Loucy (cell line): ENCODE measurements at regions not wholly inside any gene's neighbourhood (a gene's known extent, or its start where the extent isn't known, plus 50 kb on each side); places are given as distances from the start of the nearest gene placed in this dataset.

ENCODE experiments used
- H2AFZ ChIP-seq: fragments of 200-600 bp; sonication (generic); 2 replicates; pipeline ENCODE4 v1.6.0; 2016; ENCODE audit warnings: antibody characterized with exemption, mild to moderate bottlenecking, low read length, moderate library complexity
- H3F3A ChIP-seq: fragments of 200-600 bp; 2 replicates; pipeline ENCODE4 v1.6.0; 2016; ENCODE audit warnings: antibody characterized with exemption, low read depth, mild to moderate bottlenecking
- H3K27me3 ChIP-seq: fragments of 200-600 bp; sonication (generic); 2 replicates; pipeline ENCODE4 v1.6.1; 2014; ENCODE audit warnings: low read length, mild to moderate bottlenecking; ENCODE audit not compliant: insufficient read depth, poor library complexity, severe bottlenecking
- H3K36me3 ChIP-seq: fragments of 200-600 bp; sonication (generic); 2 replicates; pipeline ENCODE4 v1.6.1; 2016; ENCODE audit warnings: low read length; ENCODE audit not compliant: insufficient read depth
- H3K4me1 ChIP-seq: fragments of 200-600 bp; sonication (generic); 2 replicates; pipeline ENCODE4 v1.5.1; 2014; ENCODE audit warnings: low read length, mild to moderate bottlenecking; ENCODE audit not compliant: insufficient read depth, poor library complexity, severe bottlenecking
- H3K4me2 ChIP-seq: fragments of 200-600 bp; sonication (generic); 2 replicates; pipeline ENCODE4 v1.6.0; 2014; ENCODE audit warnings: antibody characterized with exemption, low read length, low read depth, mild to moderate bottlenecking; ENCODE audit not compliant: poor library complexity, severe bottlenecking
- H3K4me3 ChIP-seq: fragments of 200-600 bp; sonication (generic); 2 replicates; pipeline ENCODE4 v1.5.1; 2014; ENCODE audit warnings: low read length, mild to moderate bottlenecking, mixed read lengths; ENCODE audit not compliant: poor library complexity, severe bottlenecking
- H3K79me2 ChIP-seq: fragments of 200-600 bp; sonication (generic); 2 replicates; pipeline ENCODE4 v1.6.1; 2014; ENCODE audit warnings: low read length; ENCODE audit not compliant: insufficient read depth
- H3K9ac ChIP-seq: fragments of 200-600 bp; sonication (generic); 2 replicates; pipeline ENCODE4 v1.6.0; 2014; ENCODE audit warnings: mild to moderate bottlenecking, low read depth, low read length, moderate library complexity; ENCODE audit not compliant: poor library complexity, severe bottlenecking
- H3K9me2 ChIP-seq: fragments of 200-600 bp; sonication (generic); replicated peaks from 2 replicates; pipeline ENCODE4 v1.6.1; 2016; ENCODE audit warnings: low read depth, low read length, mixed read lengths
- H3K9me3 ChIP-seq: fragments of 200-600 bp; sonication (generic); 2 replicates; pipeline ENCODE4 v1.6.1; 2014; ENCODE audit warnings: mild to moderate bottlenecking, antibody characterized with exemption, low read length, low read depth; ENCODE audit not compliant: insufficient read depth
- H4K20me1 ChIP-seq: fragments of 200-600 bp; sonication (generic); 2 replicates; pipeline ENCODE4 v1.6.0; 2014; ENCODE audit warnings: antibody characterized with exemption, low read length, mild to moderate bottlenecking; ENCODE audit not compliant: insufficient read depth, poor library complexity, severe bottlenecking
- CTCF ChIP-seq: fragments of 200-600 bp; sonication (generic); conservative IDR thresholded peaks from 2 replicates; pipeline ENCODE4 v1.5.1; 2014; ENCODE audit warnings: mild to moderate bottlenecking, antibody characterized with exemption, low read length
- EZH2phosphoT487 ChIP-seq: fragments of 200-600 bp; IDR thresholded peaks from 2 replicates; pipeline ENCODE4 v1.6.1; 2018; ENCODE audit warnings: antibody characterized with exemption, mild to moderate bottlenecking, moderate library complexity, borderline replicate concordance

GRCh38 chr3:159008401-159008800, 206.5 kb downstream of the MFSD1 start:
- no peaks in the 10 kb centered on the region for H3K79me2 ChIP-seq
- no peak overlapping the region for H3K4me2 ChIP-seq
- H3K4me1 ChIP-seq: no peaks in the 10 kb centered on the region
- no peaks in the 10 kb centered on the region for H4K20me1 ChIP-seq
- H3K36me3 ChIP-seq: no peaks in the 10 kb centered on the region
- no peaks in the 10 kb centered on the region for H3F3A ChIP-seq
- TF ChIP-seq CTCF (no peak), EZH2phosphoT487 (no peak)
- H3K27me3 ChIP-seq: no peaks in the 10 kb centered on the region
- H3K9ac ChIP-seq: no peak overlapping the region
- H2AFZ ChIP-seq: no peak overlapping the region
- no peaks in the 10 kb centered on the region for H3K9me2 ChIP-seq
- H3K9me3 ChIP-seq: no peaks in the 10 kb centered on the region
- H3K4me3 ChIP-seq: no peak overlapping the region

- Histone ChIP-seq H3K4me3 (no peak overlapping the region), H3K36me3 (no peaks in the 10 kb centered on the region), H3K9me2 (no peaks in the 10 kb centered on the region), H4K20me1 (no peaks in the 10 kb centered on the region), H3F3A (no peaks in the 10 kb centered on the region), H3K79me2 (no peaks in the 10 kb centered on the region), H2AFZ (no peak overlapping the region), H3K9me3 (0 out of 2 replicates have a peak, but pooled peaks cover 7% of the 10 kb centered on the region), H3K27me3 (no peaks in the 10 kb centered on the region), H3K4me1 (no peaks in the 10 kb centered on the region), H3K9ac (no peak overlapping the region), H3K4me2 (no peak overlapping the region)
- no peak for TF ChIP-seq EZH2phosphoT487
- no peak for TF ChIP-seq CTCF
Measured at GRCh38 chr3:159018341-159018740, 216.5 kb downstream of the MFSD1 start.

GRCh38 chr3:159025733-159026132, 223.9 kb downstream of the MFSD1 start:
- no peak overlapping the region for H2AFZ ChIP-seq
- peaks cover 10% of the 10 kb centered on the region; the same call in 1 of the 2 replicates for H3K9me3 ChIP-seq
- no peaks in the 10 kb centered on the region for H3K27me3 ChIP-seq
- H3K4me3 ChIP-seq: no peak overlapping the region
- H3K4me2 ChIP-seq: no peak overlapping the region
- no peak overlapping the region for H3K9ac ChIP-seq
- no peaks in the 10 kb centered on the region for H3K36me3 ChIP-seq
- no peaks in the 10 kb centered on the region for H3F3A ChIP-seq
- H3K9me2 ChIP-seq: no peaks in the 10 kb centered on the region
- no peaks in the 10 kb centered on the region for H4K20me1 ChIP-seq
- no peaks in the 10 kb centered on the region for H3K79me2 ChIP-seq
- TF ChIP-seq EZH2phosphoT487: no peak
- TF ChIP-seq CTCF: no peak
- no peaks in the 10 kb centered on the region for H3K4me1 ChIP-seq
